K562 (cell line): ENCODE measurements at regions not wholly inside any gene's neighbourhood (a gene's known extent, or its start where the extent isn't known, plus 50 kb on each side); places are given as distances from the start of the nearest gene placed in this dataset.

ENCODE experiments used
- ADNP ChIP-seq: fragments of 200-800 bp; sonication (Bioruptor generic); IDR thresholded peaks from 2 replicates; pipeline ENCODE4 v1.6.1; 2016; ENCODE audit warnings: missing genetic modification characterization, missing compliant biosample characterization
- ATF7 ChIP-seq: fragments of 450-650 bp; IDR thresholded peaks from 2 replicates; pipeline ENCODE4 v1.7.1; 2014; ENCODE audit warnings: mild to moderate bottlenecking, moderate library complexity
- CHD2 ChIP-seq: IDR thresholded peaks from 2 replicates; pipeline ENCODE4 v1.6.1; 2011; ENCODE audit warnings: low read depth, low read length
- DIDO1 ChIP-seq: fragments of 450-650 bp; IDR thresholded peaks from 2 replicates; pipeline ENCODE4 v1.6.1; 2016; ENCODE audit warnings: low read depth, missing biosample characterization, missing genetic modification characterization
- ELF2 ChIP-seq: fragments of 250-450 bp; sonication (Bioruptor Pico); IDR thresholded peaks from 2 replicates; pipeline ENCODE4 v1.5.0; 2021; ENCODE audit warnings: mild to moderate bottlenecking
- GATAD2A ChIP-seq: fragments of 450-650 bp; IDR thresholded peaks from 2 replicates; pipeline ENCODE4 v1.6.1; 2017
- GATAD2B ChIP-seq: fragments of 450-650 bp; IDR thresholded peaks from 2 replicates; pipeline ENCODE4 v1.6.1; 2017; ENCODE audit warnings: mild to moderate bottlenecking, borderline replicate concordance
- KAT2B ChIP-seq: IDR thresholded peaks from one replicate; pipeline ENCODE4 v1.6.1; 2012; ENCODE audit warnings: low read depth, mild to moderate bottlenecking, control low read depth, inconsistent platforms, low read length, moderate library complexity
- KHSRP ChIP-seq: fragments of 450-650 bp; IDR thresholded peaks from 2 replicates; pipeline ENCODE4 v1.6.1; 2017
- KLF16 ChIP-seq: IDR thresholded peaks from 2 replicates; pipeline ENCODE4 v1.6.1; 2016; ENCODE audit warnings: antibody characterized with exemption
- MAFF ChIP-seq: IDR thresholded peaks from 2 replicates; pipeline ENCODE4 v1.6.1; 2012; ENCODE audit warnings: low read length, improper control_type of control experiment
- NBN ChIP-seq: fragments of 450-650 bp; IDR thresholded peaks from 2 replicates; pipeline ENCODE4 v1.6.1; 2016; ENCODE audit warnings: low read depth, mild to moderate bottlenecking
- PHB ChIP-seq: fragments of 250-450 bp; sonication (Bioruptor Pico); IDR thresholded peaks from 2 replicates; pipeline ENCODE4 v1.5.0; 2021
- PURB ChIP-seq: sonication (generic); formaldehyde crosslinking; IDR thresholded peaks from 2 replicates; pipeline ENCODE4 v1.9.0; 2021; ENCODE audit warnings: low read depth, mild to moderate bottlenecking, missing genetic modification reagents
- SUPT5H ChIP-seq: fragments of 450-650 bp; IDR thresholded peaks from 2 replicates; pipeline ENCODE4 v1.6.1; 2016
- ZEB2 ChIP-seq: fragments of 450-650 bp; IDR thresholded peaks from 2 replicates; pipeline ENCODE4 v1.6.1; 2016
- ZNF197 ChIP-seq: fragments of 200-800 bp; sonication (Bioruptor generic); IDR thresholded peaks from 2 replicates; pipeline ENCODE4 v1.6.1; 2016; ENCODE audit warnings: low read depth, missing genetic modification characterization, missing compliant biosample characterization
- ZNF766 ChIP-seq: fragments of 200-800 bp; sonication (Bioruptor generic); conservative IDR thresholded peaks from 2 replicates; pipeline ENCODE4 v1.6.1; 2016; ENCODE audit warnings: missing genetic modification characterization, missing compliant biosample characterization
- TF ChIP-seq, protein P1 (sequence below): fragments of 450-650 bp; IDR thresholded peaks from 2 replicates; pipeline ENCODE4 v1.7.0; 2016; ENCODE audit warnings: borderline replicate concordance
- TF ChIP-seq, protein P2 (sequence below): fragments of 450-650 bp; IDR thresholded peaks from 2 replicates; pipeline ENCODE4 v1.6.1; 2016; ENCODE audit warnings: antibody characterized with exemption
- TF ChIP-seq, protein P3 (sequence below): sonication (generic); formaldehyde crosslinking; IDR thresholded peaks from 2 replicates; pipeline ENCODE4 v1.9.0; 2022; ENCODE audit warnings: mild to moderate bottlenecking, missing genetic modification reagents
- TF ChIP-seq, protein P4 (sequence below): fragments of 450-650 bp; IDR thresholded peaks from 2 replicates; pipeline ENCODE4 v1.6.1; 2017; ENCODE audit warnings: mild to moderate bottlenecking, moderate library complexity

DNA sequence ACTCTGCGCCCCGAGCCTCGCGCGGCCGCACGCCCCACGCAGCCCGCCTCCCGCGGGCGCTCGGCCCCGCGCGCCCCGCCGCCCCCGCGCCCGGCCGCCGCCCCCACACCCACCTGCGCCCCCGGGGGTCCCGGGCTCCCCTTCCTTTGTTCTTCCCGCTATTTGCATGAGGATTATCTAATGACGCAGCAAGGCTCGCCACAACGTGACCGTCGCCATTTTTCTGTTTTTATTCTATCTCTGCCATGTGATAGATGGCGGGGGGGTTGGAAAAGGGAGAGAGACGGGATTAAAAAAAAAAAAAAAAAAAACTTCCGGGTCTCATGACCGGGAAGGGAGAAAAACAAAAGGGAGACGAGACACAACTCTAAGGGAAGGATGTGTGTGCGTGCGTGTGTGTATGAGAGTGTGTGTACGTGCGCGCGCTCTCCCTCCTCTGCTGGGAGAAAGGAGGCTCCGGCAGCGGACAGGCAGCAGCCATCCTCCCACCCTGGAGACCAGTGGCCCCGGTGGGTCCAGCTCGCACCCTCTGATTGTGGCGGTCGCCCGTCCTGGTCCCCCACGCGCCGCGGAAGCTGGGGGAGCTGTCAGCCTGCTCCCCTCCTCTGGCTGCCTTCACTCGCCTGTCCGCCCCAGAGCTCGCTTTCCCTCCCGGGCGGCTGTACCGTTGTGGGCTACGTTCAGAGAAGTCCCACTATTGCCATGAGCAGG is 80.4 kb upstream of the AK4 start (continued):
- TF ChIP-seq, protein P1, sequence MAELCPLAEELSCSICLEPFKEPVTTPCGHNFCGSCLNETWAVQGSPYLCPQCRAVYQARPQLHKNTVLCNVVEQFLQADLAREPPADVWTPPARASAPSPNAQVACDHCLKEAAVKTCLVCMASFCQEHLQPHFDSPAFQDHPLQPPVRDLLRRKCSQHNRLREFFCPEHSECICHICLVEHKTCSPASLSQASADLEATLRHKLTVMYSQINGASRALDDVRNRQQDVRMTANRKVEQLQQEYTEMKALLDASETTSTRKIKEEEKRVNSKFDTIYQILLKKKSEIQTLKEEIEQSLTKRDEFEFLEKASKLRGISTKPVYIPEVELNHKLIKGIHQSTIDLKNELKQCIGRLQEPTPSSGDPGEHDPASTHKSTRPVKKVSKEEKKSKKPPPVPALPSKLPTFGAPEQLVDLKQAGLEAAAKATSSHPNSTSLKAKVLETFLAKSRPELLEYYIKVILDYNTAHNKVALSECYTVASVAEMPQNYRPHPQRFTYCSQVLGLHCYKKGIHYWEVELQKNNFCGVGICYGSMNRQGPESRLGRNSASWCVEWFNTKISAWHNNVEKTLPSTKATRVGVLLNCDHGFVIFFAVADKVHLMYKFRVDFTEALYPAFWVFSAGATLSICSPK, result no peak
- TF ChIP-seq GATAD2B (no peak), GATAD2A (no peak), DIDO1 (tag) (no peak), KLF16 (no peak), ZEB2 (no peak), KAT2B (no peak), MAFF (no peak), KHSRP (no peak), SUPT5H (peak; percentile 86), PHB (no peak), ELF2 (CRISPR knock-in tag) (no peak), PURB (CRISPR knock-in tag) (no peak), NBN (peak; percentile 62; the same call in 1 of the 2 replicates), CHD2 (no peak; the same call in 1 of the 2 replicates), ZNF766 (CRISPR knock-in tag) (peak; percentile 82), ZNF197 (0 out of 2 replicates have a peak, but pooled peaks have one; percentile 59), ADNP (no peak), ATF7 (peak; percentile 37; the same call in 1 of the 2 replicates)
- TF ChIP-seq, protein P2, sequence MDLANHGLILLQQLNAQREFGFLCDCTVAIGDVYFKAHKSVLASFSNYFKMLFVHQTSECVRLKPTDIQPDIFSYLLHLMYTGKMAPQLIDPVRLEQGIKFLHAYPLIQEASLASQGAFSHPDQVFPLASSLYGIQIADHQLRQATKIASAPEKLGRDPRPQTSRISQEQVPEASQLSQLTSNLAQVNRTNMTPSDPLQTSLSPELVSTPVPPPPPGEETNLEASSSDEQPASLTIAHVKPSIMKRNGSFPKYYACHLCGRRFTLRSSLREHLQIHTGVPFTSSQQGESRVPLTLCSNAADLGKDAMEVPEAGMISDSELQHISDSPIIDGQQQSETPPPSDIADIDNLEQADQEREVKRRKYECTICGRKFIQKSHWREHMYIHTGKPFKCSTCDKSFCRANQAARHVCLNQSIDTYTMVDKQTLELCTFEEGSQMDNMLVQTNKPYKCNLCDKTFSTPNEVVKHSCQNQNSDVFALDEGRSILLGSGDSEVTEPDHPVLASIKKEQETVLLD, result no peak
- TF ChIP-seq, protein P3, sequence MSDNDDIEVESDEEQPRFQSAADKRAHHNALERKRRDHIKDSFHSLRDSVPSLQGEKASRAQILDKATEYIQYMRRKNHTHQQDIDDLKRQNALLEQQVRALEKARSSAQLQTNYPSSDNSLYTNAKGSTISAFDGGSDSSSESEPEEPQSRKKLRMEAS, result peak; percentile 61
- TF ChIP-seq, protein P4, sequence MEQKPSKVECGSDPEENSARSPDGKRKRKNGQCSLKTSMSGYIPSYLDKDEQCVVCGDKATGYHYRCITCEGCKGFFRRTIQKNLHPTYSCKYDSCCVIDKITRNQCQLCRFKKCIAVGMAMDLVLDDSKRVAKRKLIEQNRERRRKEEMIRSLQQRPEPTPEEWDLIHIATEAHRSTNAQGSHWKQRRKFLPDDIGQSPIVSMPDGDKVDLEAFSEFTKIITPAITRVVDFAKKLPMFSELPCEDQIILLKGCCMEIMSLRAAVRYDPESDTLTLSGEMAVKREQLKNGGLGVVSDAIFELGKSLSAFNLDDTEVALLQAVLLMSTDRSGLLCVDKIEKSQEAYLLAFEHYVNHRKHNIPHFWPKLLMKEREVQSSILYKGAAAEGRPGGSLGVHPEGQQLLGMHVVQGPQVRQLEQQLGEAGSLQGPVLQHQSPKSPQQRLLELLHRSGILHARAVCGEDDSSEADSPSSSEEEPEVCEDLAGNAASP, result no peak
